ENCODE measurements at regions not wholly inside any gene's neighbourhood (a gene's known extent, or its start where the extent isn't known, plus 50 kb on each side); places are given as distances from the start of the nearest gene placed in this dataset.

- TF ChIP-seq CTCF (conservative IDR thresholded peaks at IDR 0.05; ENCODE audit: low read depth, low read length) = no peak
- TF ChIP-seq EZH2 (IDR thresholded peaks at IDR 0.05; ENCODE audit: borderline replicate concordance, low read depth, low read length, poor library complexity, severe bottlenecking) = no peak
Observed at GRCh38 chr5:135167634-135168033, 133.6 kb upstream of the PITX1 start.
